H1 (cell line): ENCODE measurements at regions not wholly inside any gene's neighbourhood (a gene's known extent, or its start where the extent isn't known, plus 50 kb on each side); places are given as distances from the start of the nearest gene placed in this dataset.

Source experiments
- CTCF ChIA-PET: fragments of 300-600 bp; sonication (Branson Sonifier 250); formaldehyde crosslinking; loops from one replicate; lab custom pipeline; 2021; ENCODE audit not compliant: partially characterized antibody; lab: Charles Lee
- POLR2A ChIA-PET: fragments of 300-600 bp; sonication (Branson Sonifier 250); formaldehyde crosslinking; loops from one replicate; lab custom pipeline; 2021; ENCODE audit warnings: inconsistent platforms; ENCODE audit not compliant: partially characterized antibody; lab: Charles Lee
- DNase-seq, 2 experiments: peaks; one replicate each; pipeline versions ENCODE4 v3.0.0 to v3.0.0-alpha.2; 2010 to 2022; ENCODE audit warnings: low spot score in 2 of 2, low read depth in 1 of 2, mixed read lengths in 1 of 2
- FAIRE-seq: peaks from 2 replicates; lab custom pipeline; 2011; peaks lifted over from hg19 to GRCh38; lab: Jason Lieb, UNC
- H2AFZ ChIP-seq: 2 replicates; pipeline ENCODE4 v1.8.1; 2012; ENCODE audit warnings: low read length, inconsistent platforms
- H2AK5ac ChIP-seq: 2 replicates; pipeline ENCODE4 v1.6.1; 2013; ENCODE audit warnings: low read depth, low read length
- H2BK120ac ChIP-seq: replicated peaks from 2 replicates; pipeline ENCODE3; 2013; ENCODE audit warnings: low read depth, low read length, inconsistent platforms
- H2BK12ac ChIP-seq: 2 replicates; pipeline ENCODE4 v1.6.1; 2013; ENCODE audit warnings: low read depth, low read length
- H2BK15ac ChIP-seq: 2 replicates; pipeline ENCODE4 v1.6.1; 2013; ENCODE audit warnings: low read length
- H2BK20ac ChIP-seq: 2 replicates; pipeline ENCODE4 v1.6.1; 2013; ENCODE audit warnings: low read length
- H2BK5ac ChIP-seq: 2 replicates; pipeline ENCODE4 v1.6.1; 2013; ENCODE audit warnings: low read depth, low read length
- H3K14ac ChIP-seq: 2 replicates; pipeline ENCODE4 v1.6.1; 2013; ENCODE audit warnings: inconsistent platforms; ENCODE audit not compliant: insufficient read length
- H3K18ac ChIP-seq: 2 replicates; pipeline ENCODE4 v1.6.1; 2013; ENCODE audit warnings: low read length; ENCODE audit errors: extremely low read depth
- H3K23ac ChIP-seq: 2 replicates; pipeline ENCODE4 v1.6.1; 2013; ENCODE audit warnings: inconsistent platforms; ENCODE audit not compliant: insufficient read length
- H3K23me2 ChIP-seq: 2 replicates; pipeline ENCODE4 v1.6.1; 2013; ENCODE audit warnings: low read depth, low read length
- H3K27ac ChIP-seq: 2 replicates; pipeline ENCODE4 v1.6.1; 2011; ENCODE audit warnings: low read depth, low read length, inconsistent platforms
- H3K27me3 ChIP-seq, 4 experiments: replicated peaks in 1 of 4; 1 replicate in 1 of 4; 2 replicates in 3 of 4; pipeline versions ENCODE4 v1.6.1 to v1.8.1; 2011 to 2013; ENCODE audit warnings: low read length in 3 of 4, mild to moderate bottlenecking in 3 of 4, inconsistent platforms in 2 of 4, mixed read lengths in 2 of 4, moderate library complexity in 1 of 4; ENCODE audit not compliant: control insufficient read depth in 3 of 4, insufficient read depth in 3 of 4; ENCODE audit errors: extremely low read depth in 1 of 4
- H3K36me3 ChIP-seq, 4 experiments: 2 replicates each; pipeline versions ENCODE4 v1.6.1 to v1.8.1; 2011 to 2013; ENCODE audit warnings: mild to moderate bottlenecking in 4 of 4, low read length in 3 of 4, moderate library complexity in 2 of 4, control low read depth in 1 of 4, inconsistent platforms in 1 of 4; ENCODE audit not compliant: insufficient read depth in 4 of 4, control insufficient read depth in 2 of 4
- H3K4ac ChIP-seq: replicated peaks from 2 replicates; pipeline ENCODE3; 2013; ENCODE audit warnings: low read length, low read depth, mixed read lengths, inconsistent platforms; ENCODE audit not compliant: insufficient read length
- H3K4me1 ChIP-seq, 4 experiments: replicated peaks in 1 of 4; 1 replicate in 1 of 4; 2 replicates in 3 of 4; pipeline versions ENCODE4 v1.6.1 to v1.8.1; 2011 to 2013; ENCODE audit warnings: low read length in 3 of 4, inconsistent platforms in 2 of 4, mixed read lengths in 1 of 4; ENCODE audit not compliant: insufficient read depth in 4 of 4, control insufficient read depth in 3 of 4
- H3K4me2 ChIP-seq, 2 experiments: 2 replicates each; pipeline versions ENCODE4 v1.6.1 to v1.8.1; 2011 to 2013; ENCODE audit warnings: low read depth in 2 of 2, low read length in 2 of 2, control low read depth in 1 of 2, inconsistent platforms in 1 of 2, mild to moderate bottlenecking in 1 of 2; ENCODE audit not compliant: insufficient read depth in 1 of 2
- H3K4me3 ChIP-seq, 4 experiments: fragments of 200-600, 300-600 bp in 1 of 4; sonication (generic), shearing (Covaris generic), sonication (Bioruptor Twin) in 1 of 4; 2 replicates each; pipeline versions ENCODE4 v1.5.1 to v1.8.1; 2011 to 2016; ENCODE audit warnings: low read length in 4 of 4, low read depth in 3 of 4, control low read depth in 2 of 4, inconsistent platforms in 2 of 4, mild to moderate bottlenecking in 2 of 4, mixed read lengths in 1 of 4, moderate library complexity in 1 of 4; ENCODE audit not compliant: insufficient read depth in 2 of 4; ENCODE audit errors: extremely low read depth in 1 of 4
- H3K56ac ChIP-seq: replicated peaks from 2 replicates; pipeline ENCODE3; 2013; ENCODE audit warnings: low read depth, mild to moderate bottlenecking, mixed read lengths, low read length, inconsistent platforms; ENCODE audit not compliant: insufficient read length
- H3K79me1 ChIP-seq: 2 replicates; pipeline ENCODE4 v1.6.1; 2013; ENCODE audit warnings: low read depth, low read length, control low read depth
- H3K79me2 ChIP-seq, 2 experiments: 2 replicates each; pipeline versions ENCODE4 v1.6.1 to v1.8.1; 2012 to 2013; ENCODE audit warnings: low read length in 2 of 2, mild to moderate bottlenecking in 2 of 2, inconsistent platforms in 1 of 2; ENCODE audit not compliant: insufficient read depth in 2 of 2, control insufficient read depth in 1 of 2
- H3K9ac ChIP-seq, 4 experiments: replicated peaks in 1 of 4; 1 replicate in 1 of 4; 2 replicates in 3 of 4; pipeline versions ENCODE4 v1.6.1 to v1.8.1; 2011 to 2013; ENCODE audit warnings: low read depth in 3 of 4, low read length in 3 of 4, control low read depth in 2 of 4, mild to moderate bottlenecking in 2 of 4, moderate library complexity in 2 of 4, inconsistent platforms in 1 of 4; ENCODE audit errors: extremely low read depth in 1 of 4
- H3K9me3 ChIP-seq, 2 experiments: 2 replicates each; pipeline versions ENCODE4 v1.6.1 to v1.8.1; 2012 to 2013; ENCODE audit warnings: mild to moderate bottlenecking in 2 of 2, moderate library complexity in 2 of 2, control low read depth in 1 of 2, inconsistent platforms in 1 of 2, low read depth in 1 of 2, low read length in 1 of 2, mixed read lengths in 1 of 2; ENCODE audit not compliant: insufficient read depth in 2 of 2
- H4K20me1 ChIP-seq, 2 experiments: replicated peaks in 1 of 2; 2 replicates each; pipeline versions ENCODE3 to v1.8.1; 2011 to 2013; ENCODE audit warnings: inconsistent platforms in 2 of 2, low read length in 2 of 2, mild to moderate bottlenecking in 1 of 2; ENCODE audit not compliant: insufficient read depth in 2 of 2, control insufficient read depth in 1 of 2
- H4K5ac ChIP-seq: 2 replicates; pipeline ENCODE4 v1.6.1; 2013; ENCODE audit warnings: low read length, low read depth, mixed read lengths, inconsistent platforms; ENCODE audit not compliant: insufficient read length
- H4K8ac ChIP-seq: 2 replicates; pipeline ENCODE4 v1.8.0; 2013; ENCODE audit warnings: mild to moderate bottlenecking, moderate library complexity, low read length, inconsistent platforms; ENCODE audit not compliant: insufficient read depth; ENCODE audit errors: extremely low read depth
- H4K91ac ChIP-seq: replicated peaks from 2 replicates; pipeline ENCODE3; 2013; ENCODE audit warnings: low read length, mixed read lengths, inconsistent platforms; ENCODE audit not compliant: insufficient read length
- ATF3 ChIP-seq: IDR thresholded peaks from 2 replicates; pipeline ENCODE4 v1.6.1; 2011; ENCODE audit warnings: low read depth, mild to moderate bottlenecking, low read length; ENCODE audit not compliant: insufficient read depth
- CEBPB ChIP-seq: IDR thresholded peaks from 2 replicates; pipeline ENCODE4 v1.6.1; 2012; ENCODE audit warnings: low read depth, low read length
- CTBP2 ChIP-seq: IDR thresholded peaks from 2 replicates; pipeline ENCODE4 v1.7.0; 2011; ENCODE audit warnings: borderline replicate concordance, mild to moderate bottlenecking, moderate library complexity, mixed read lengths, low read length; ENCODE audit not compliant: insufficient read depth, insufficient read length
- FOSL1 ChIP-seq: IDR thresholded peaks from 2 replicates; pipeline ENCODE4 v1.6.1; 2011; ENCODE audit warnings: mild to moderate bottlenecking, low read depth, low read length, moderate library complexity; ENCODE audit not compliant: insufficient read depth
- HDAC6 ChIP-seq: IDR thresholded peaks from one replicate; pipeline ENCODE4 v1.7.1; 2012; ENCODE audit warnings: low read depth, mild to moderate bottlenecking, inconsistent platforms, low read length, moderate library complexity
- JUN ChIP-seq: IDR thresholded peaks from 2 replicates; pipeline ENCODE4 v1.6.1; 2011; ENCODE audit warnings: low read depth, mild to moderate bottlenecking, improper control_type of control experiment, low read length
- NANOG ChIP-seq: IDR thresholded peaks from 2 replicates; pipeline ENCODE4 v1.6.1; 2011; ENCODE audit warnings: low read length, low read depth, mild to moderate bottlenecking, inconsistent platforms; ENCODE audit not compliant: insufficient read depth, poor library complexity, severe bottlenecking
- PHF8 ChIP-seq: fragments of 200-600 bp; sonication (generic); conservative IDR thresholded peaks from 2 replicates; pipeline ENCODE4 v1.7.1; 2012; ENCODE audit warnings: low read depth, mild to moderate bottlenecking, inconsistent platforms, low read length, moderate library complexity
- RXRA ChIP-seq: IDR thresholded peaks from 2 replicates; pipeline ENCODE4 v1.6.1; 2011; ENCODE audit warnings: low read depth, mild to moderate bottlenecking, low read length, moderate library complexity; ENCODE audit not compliant: insufficient read depth
- TAF1 ChIP-seq: IDR thresholded peaks from 2 replicates; pipeline ENCODE4 v1.6.1; 2011; ENCODE audit warnings: mild to moderate bottlenecking, low read depth, low read length
- YY1 ChIP-seq: IDR thresholded peaks from 2 replicates; pipeline ENCODE4 v1.6.1; 2011; ENCODE audit warnings: low read depth, mild to moderate bottlenecking, low read length
- ZNF274 ChIP-seq: IDR thresholded peaks from 2 replicates; pipeline ENCODE4 v1.7.0; 2012; ENCODE audit warnings: low read length, borderline replicate concordance; ENCODE audit errors: extremely low read depth
- WGBS, 2 experiments: shearing (Covaris generic) in 1 of 2; methylation state at CpG; one replicate each; pipeline versions ENCODE4 v1.1.6 to v1.1.7; 2013 to 2015; ENCODE audit warnings: low lambda C conversion rate in 2 of 2, mixed read lengths in 2 of 2, inconsistent platforms in 1 of 2, low coverage in 1 of 2, missing lambda C conversion rate in 1 of 2; ENCODE audit not compliant: insufficient replicate concordance in 2 of 2, insufficient coverage in 1 of 2, insufficient read length in 1 of 2; ENCODE audit errors: extremely low coverage in 1 of 2, missing lambda C conversion rate in 1 of 2; 5-methylcytosine and 5-hydroxymethylcytosine counted together

DNA sequence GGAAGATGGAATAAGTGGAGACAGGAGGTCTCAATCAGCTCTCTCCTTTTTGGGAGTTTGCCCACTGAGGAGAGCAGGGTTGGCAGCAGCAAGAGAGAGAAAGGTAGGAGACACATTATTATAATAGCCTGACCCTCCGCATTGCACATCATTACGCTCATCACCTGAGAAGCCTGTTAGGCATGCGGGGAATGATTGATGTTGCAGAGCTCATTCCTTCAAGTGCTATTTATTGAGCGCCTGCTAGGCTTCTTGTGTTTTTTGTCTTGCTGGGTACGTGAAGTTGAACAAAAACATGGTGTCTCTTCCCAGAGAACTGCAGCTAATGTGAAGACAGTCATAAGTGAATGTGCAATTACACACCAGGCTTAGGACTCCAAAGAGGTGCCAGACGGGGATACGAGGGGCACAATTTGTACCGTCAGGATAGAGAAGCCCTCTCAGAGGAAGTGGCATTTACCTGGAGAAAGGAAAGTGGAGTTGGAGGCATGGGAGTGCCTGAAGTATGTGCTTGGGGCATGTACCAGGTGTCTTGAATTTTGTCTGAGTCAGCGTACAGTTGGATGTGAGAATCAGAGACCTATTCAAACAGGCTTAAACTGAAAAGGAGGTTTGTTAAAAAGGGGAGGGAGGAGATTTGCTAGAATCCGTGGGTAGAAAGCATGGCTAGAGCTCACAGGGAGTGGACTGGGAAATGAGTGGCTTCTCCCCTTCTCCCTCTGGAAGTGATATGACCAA is 90.2 kb upstream of the SOD3 start:
- Histone ChIP-seq H3K79me2 (no peaks in the 10 kb centered on the region), H3K9ac (no peak overlapping the region), H4K91ac (no peak overlapping the region), H4K8ac (no peak overlapping the region), H3K4me1 (peaks cover 0 to 4% (median 0%) of the 10 kb centered on the region in 4 experiments; a peak in 2 of 7 replicates), H2AK5ac (no peak overlapping the region), H3K18ac (no peak overlapping the region), H2BK5ac (no peak overlapping the region), H4K20me1 (no peaks in the 10 kb centered on the region), H3K14ac (no peak overlapping the region), H2BK15ac (no peak overlapping the region; the same call in 1 of the 2 replicates), H3K4me3 (no peak overlapping the region), H3K79me1 (no peaks in the 10 kb centered on the region), H3K56ac (no peak overlapping the region), H2BK20ac (no peak overlapping the region), H3K23ac (no peak overlapping the region), H3K4me2 (no peak overlapping the region), H3K9me3 (no peaks in the 10 kb centered on the region), H3K4ac (no peak overlapping the region), H3K23me2 (no peaks in the 10 kb centered on the region), H3K27ac (no peak overlapping the region), H2BK12ac (no peak overlapping the region), H2BK120ac (no peak overlapping the region), H3K36me3 (no peaks in the 10 kb centered on the region), H3K27me3 (no peaks in the 10 kb centered on the region), H2AFZ (no peak overlapping the region), H4K5ac (no peak overlapping the region)
- DNase-seq, result no peak
- POLR2A ChIA-PET, result interaction anchor here (1.2 kb wide), 1 partner anchor 194 kb away, joined by 3 read pairs; no protein-coding TSS in a partner anchor
- 90% methylated on average over 10 of the region's 10 CpGs; no CpG with 5 or more reads in 1 of the 2 experiments for WGBS, 2 experiments
- no peak for FAIRE-seq
- TF ChIP-seq JUN (no peak), HDAC6 (no peak), RXRA (no peak), CTBP2 (no peak), ATF3 (no peak), CEBPB (no peak), YY1 (no peak), ZNF274 (no peak), PHF8 (no peak), TAF1 (no peak), FOSL1 (no peak), NANOG (no peak)
- CTCF ChIA-PET, result interaction anchor here (1.0 to 4.1 kb wide), 4 partner anchors 17 to 275 kb away, joined by 3 to 24 read pairs (median 4); partner anchors contain the start of gene DHX15
